GM12874 (cell line): ENCODE measurements at regions not wholly inside any gene's neighbourhood (a gene's known extent, or its start where the extent isn't known, plus 50 kb on each side); places are given as distances from the start of the nearest gene placed in this dataset.

Experiments used
- TF ChIP-seq, protein P1 (sequence below): IDR thresholded peaks from 2 replicates; pipeline ENCODE4 v1.5.1; 2011; ENCODE audit warnings: low read depth, mild to moderate bottlenecking, control low read depth, low read length, moderate library complexity; ENCODE audit not compliant: insufficient read depth

DNA sequence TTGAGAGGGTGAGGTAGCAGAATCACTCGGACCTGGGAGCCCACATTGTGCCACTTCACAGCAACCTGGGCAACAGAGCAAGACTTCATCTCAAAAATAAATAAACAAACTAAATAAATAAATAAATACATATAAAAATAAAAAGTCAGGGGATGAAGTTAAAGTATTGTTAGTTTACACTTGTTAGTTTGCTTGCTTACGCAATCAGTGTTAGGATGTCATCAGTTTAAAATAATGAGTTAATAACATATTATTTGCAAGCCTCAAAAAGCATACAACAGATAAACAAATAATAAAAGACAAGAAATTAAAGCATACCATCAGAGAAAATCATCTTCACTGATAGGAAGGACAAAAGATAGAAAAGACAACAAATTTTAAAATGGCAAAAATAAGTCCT is 891.1 kb upstream of the PCDH7 start:
- TF ChIP-seq, protein P1, sequence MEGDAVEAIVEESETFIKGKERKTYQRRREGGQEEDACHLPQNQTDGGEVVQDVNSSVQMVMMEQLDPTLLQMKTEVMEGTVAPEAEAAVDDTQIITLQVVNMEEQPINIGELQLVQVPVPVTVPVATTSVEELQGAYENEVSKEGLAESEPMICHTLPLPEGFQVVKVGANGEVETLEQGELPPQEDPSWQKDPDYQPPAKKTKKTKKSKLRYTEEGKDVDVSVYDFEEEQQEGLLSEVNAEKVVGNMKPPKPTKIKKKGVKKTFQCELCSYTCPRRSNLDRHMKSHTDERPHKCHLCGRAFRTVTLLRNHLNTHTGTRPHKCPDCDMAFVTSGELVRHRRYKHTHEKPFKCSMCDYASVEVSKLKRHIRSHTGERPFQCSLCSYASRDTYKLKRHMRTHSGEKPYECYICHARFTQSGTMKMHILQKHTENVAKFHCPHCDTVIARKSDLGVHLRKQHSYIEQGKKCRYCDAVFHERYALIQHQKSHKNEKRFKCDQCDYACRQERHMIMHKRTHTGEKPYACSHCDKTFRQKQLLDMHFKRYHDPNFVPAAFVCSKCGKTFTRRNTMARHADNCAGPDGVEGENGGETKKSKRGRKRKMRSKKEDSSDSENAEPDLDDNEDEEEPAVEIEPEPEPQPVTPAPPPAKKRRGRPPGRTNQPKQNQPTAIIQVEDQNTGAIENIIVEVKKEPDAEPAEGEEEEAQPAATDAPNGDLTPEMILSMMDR: no peak

DNA sequence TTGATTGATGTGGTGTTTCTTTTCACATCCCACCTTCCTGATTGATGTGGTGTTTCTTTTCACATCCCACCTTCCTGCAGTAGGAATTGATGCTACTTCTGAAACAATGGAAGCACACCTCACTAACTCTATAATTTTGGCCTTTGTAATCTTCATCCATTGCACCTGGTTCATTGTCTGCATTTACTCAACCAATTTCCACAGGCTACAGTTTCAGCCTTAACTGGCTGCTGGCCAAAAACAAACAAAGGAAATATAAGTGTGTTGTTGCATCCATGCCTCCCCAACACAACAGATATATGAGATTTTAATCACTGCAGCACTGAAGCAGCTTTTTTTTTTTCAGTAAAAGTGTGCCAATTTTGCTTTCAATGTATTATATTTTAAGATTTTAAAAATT is 867.6 kb upstream of the PCDH7 start:
- TF ChIP-seq, protein P1: no peak

DNA sequence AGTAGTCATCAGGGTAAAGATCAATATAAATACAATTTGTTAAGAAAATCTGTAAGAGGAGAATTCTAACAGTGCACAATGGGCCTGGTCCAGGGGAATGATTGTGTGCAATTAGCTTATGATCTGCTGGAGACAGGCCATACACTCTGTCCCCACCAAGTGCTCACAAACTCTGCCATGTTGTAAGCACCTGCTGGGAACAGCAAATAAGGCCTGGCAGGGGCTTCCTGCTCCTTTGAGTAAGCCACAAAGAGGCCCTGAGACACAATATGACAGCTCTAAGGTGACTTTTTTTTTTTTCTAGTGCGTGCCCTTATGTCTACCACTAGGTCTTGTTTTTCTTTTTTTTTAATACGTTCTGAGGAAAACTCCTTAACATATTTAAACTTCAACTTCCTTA is 866.3 kb upstream of the PCDH7 start:
- TF ChIP-seq, protein P1: no peak

DNA sequence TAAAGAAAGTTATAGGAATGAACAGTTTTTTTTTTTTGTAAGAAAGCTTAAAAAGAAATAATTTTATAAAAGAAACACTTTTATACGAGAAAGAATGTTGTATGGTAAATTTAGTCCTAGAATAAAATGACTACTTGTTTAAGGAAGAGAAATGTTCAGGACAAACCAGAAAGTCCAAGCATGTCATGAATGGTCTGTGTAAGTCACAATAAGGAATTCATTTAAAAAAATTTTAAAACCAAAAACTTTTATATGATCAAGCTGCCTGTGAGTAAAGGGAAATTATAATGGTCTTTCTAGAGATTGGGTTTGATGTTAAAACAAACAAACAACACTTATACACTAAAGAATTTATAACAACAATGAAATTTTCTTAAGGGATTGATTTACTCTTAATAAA is 858.9 kb upstream of the PCDH7 start:
- TF ChIP-seq, protein P1: no peak

DNA sequence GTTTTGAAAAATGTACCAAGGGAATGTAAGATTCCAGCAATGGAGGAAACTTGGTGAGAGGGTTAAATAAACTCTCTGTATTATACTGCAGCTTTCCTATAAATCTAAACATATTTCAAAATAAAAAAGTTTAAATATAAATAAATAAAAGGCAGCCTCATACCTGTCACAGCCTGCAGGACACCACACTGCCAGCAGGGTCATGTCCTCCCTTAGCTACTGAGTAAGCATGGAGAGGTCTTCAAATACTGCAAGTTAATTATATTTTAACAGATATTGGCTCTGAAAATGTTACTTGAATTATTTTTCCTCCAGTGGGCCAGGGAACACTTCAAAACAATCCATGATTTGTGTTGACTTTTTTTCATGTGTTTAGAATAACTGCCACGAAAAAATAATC is 852.8 kb upstream of the PCDH7 start:
- TF ChIP-seq, protein P1: no peak

DNA sequence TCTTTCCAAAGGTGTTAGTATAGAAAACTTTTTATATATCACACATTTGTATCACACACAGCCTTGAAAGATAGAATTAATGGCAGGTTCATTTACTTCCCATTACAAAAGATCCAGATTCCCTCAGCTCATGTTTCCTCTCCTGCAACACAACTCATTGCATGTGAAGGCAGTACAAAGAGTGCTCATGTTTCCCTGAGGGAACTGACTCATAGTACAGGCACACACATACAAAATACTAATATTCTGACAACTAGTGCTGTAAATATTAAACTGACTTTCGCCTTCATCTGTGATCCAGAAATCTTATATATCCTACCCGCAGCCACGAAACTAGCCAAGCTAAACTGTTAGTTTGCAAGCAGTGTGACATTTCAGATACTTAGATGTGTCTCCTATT is 819.8 kb upstream of the PCDH7 start:
- TF ChIP-seq, protein P1: no peak

DNA sequence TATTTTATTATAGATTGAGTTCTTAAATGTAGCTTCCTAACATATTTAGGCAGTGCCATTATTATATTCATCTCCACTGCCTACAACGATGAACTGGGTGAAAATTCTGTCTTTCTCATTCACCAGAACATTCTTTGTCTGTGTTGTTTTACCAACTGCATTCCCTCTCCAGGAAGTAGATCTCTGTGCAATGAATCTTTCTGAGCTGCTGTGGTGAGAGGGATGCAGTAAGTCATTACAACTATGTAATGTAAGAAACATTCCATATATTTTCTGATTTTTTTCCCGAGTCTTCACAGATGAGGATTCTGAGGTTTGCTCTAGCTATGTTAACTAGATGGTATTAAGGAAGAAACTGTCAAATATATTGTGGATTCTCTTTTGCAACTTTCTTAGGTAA is 811.9 kb upstream of the PCDH7 start:
- TF ChIP-seq, protein P1: no peak

DNA sequence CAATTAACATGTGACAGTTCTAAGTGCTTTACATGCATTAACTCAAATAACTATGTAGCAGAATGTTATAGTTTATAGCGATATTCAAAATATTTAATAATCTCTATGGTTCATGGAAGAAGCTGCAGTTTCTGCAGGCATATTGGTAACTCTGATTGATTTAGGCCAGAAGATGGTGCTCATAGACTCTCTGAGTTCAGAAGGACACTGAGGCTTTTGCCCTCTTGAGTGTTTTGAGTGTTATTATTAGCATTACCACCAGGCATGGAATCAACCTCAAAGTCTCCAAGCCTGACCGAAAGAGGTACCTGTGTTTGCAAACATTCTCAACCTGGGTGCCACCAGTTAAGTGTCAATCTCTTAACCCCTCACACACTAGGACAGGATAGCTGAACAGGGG is 792.3 kb upstream of the PCDH7 start:
- TF ChIP-seq, protein P1: no peak
